NT2/D1 (cell line): ENCODE measurements at regions not wholly inside any gene's neighbourhood (a gene's known extent, or its start where the extent isn't known, plus 50 kb on each side); places are given as distances from the start of the nearest gene placed in this dataset.

Source experiments
- DNase-seq: peaks from one replicate; pipeline ENCODE4 v3.0.0-alpha.2; 2011; ENCODE audit warnings: low read depth, low spot score
- H3K27me3 ChIP-seq: 2 replicates; pipeline ENCODE4 v1.6.0; 2011; ENCODE audit warnings: mild to moderate bottlenecking; ENCODE audit not compliant: insufficient read length, insufficient read depth
- H3K36me3 ChIP-seq: 2 replicates; pipeline ENCODE4 v1.6.1; 2011; ENCODE audit warnings: mild to moderate bottlenecking, low read length, mixed read lengths; ENCODE audit not compliant: insufficient read depth, insufficient read length
- H3K4me1 ChIP-seq: 2 replicates; pipeline ENCODE4 v1.5.1; 2011; ENCODE audit not compliant: insufficient read depth, insufficient read length
- H3K4me3 ChIP-seq: 2 replicates; pipeline ENCODE4 v1.5.1; 2011; ENCODE audit warnings: low read depth; ENCODE audit not compliant: insufficient read length
- H3K9ac ChIP-seq: 2 replicates; pipeline ENCODE4 v1.6.0; 2011; ENCODE audit warnings: low read depth; ENCODE audit not compliant: insufficient read length
- H3K9me3 ChIP-seq: 2 replicates; pipeline ENCODE4 v1.5.1; 2011; ENCODE audit warnings: mild to moderate bottlenecking, low read length; ENCODE audit not compliant: insufficient read depth
- SUZ12 ChIP-seq: IDR thresholded peaks from 2 replicates; pipeline ENCODE4 v1.6.1; 2011; ENCODE audit not compliant: insufficient read length, insufficient read depth; ENCODE audit errors: extremely low read depth
- YY1 ChIP-seq: IDR thresholded peaks from 2 replicates; pipeline ENCODE4 v1.6.1; 2011; ENCODE audit not compliant: insufficient read length, insufficient read depth
- ZNF274 ChIP-seq: IDR thresholded peaks from 2 replicates; pipeline ENCODE4 v1.6.1; 2011; ENCODE audit warnings: mild to moderate bottlenecking, low read depth, low read length

GRCh38 chr9:86410281-86410680 is 56.1 kb upstream of the TUT7 start:
- Histone ChIP-seq H3K4me1 (peaks cover 2% of the 10 kb centered on the region), H3K9ac (no peak overlapping the region), H3K4me3 (no peak overlapping the region), H3K27me3 (no peaks in the 10 kb centered on the region), H3K9me3 (no peaks in the 10 kb centered on the region), H3K36me3 (no peaks in the 10 kb centered on the region)
- DNase-seq = peak; percentile 50
- TF ChIP-seq ZNF274 (no peak), SUZ12 (no peak), YY1 (no peak)

- TF ChIP-seq ZNF274 = no peak
- no peak for TF ChIP-seq SUZ12
- TF ChIP-seq YY1 = no peak
- H3K27me3 ChIP-seq = no peaks in the 10 kb centered on the region
- H3K9ac ChIP-seq = no peak overlapping the region
Observed at GRCh38 chr9:86408121-86408520, 53.9 kb upstream of the TUT7 start.

GRCh38 chr9:86407022-86407421 is 52.8 kb upstream of the TUT7 start:
- Histone ChIP-seq H3K4me3 (no peak overlapping the region), H3K9ac (no peak overlapping the region), H3K27me3 (no peaks in the 10 kb centered on the region), H3K4me1 (peaks cover 2% of the 10 kb centered on the region), H3K9me3 (no peaks in the 10 kb centered on the region), H3K36me3 (no peaks in the 10 kb centered on the region)
- peak; percentile 9 for DNase-seq
- TF ChIP-seq YY1 (no peak), ZNF274 (no peak), SUZ12 (no peak)

More at GRCh38 chr9:86408121-86408520, 53.9 kb upstream of the TUT7 start:
- Histone ChIP-seq H3K4me3 (no peak overlapping the region), H3K4me1 (peaks cover 2% of the 10 kb centered on the region), H3K9me3 (no peaks in the 10 kb centered on the region), H3K36me3 (no peaks in the 10 kb centered on the region)
- no peak for DNase-seq

- Histone ChIP-seq H3K9me3 (no peaks in the 10 kb centered on the region), H3K36me3 (no peaks in the 10 kb centered on the region), H3K27me3 (no peaks in the 10 kb centered on the region), H3K4me1 (peaks cover 2% of the 10 kb centered on the region), H3K9ac (no peak overlapping the region), H3K4me3 (no peak overlapping the region)
- TF ChIP-seq YY1 = no peak
- TF ChIP-seq SUZ12 = no peak
- TF ChIP-seq ZNF274 = no peak
- DNase-seq = no peak
Observed at GRCh38 chr9:86406366-86406765, 52.2 kb upstream of the TUT7 start.

GRCh38 chr9:86405926-86406325 is 51.7 kb upstream of the TUT7 start:
- Histone ChIP-seq H3K4me3 (no peak overlapping the region), H3K36me3 (no peaks in the 10 kb centered on the region), H3K9ac (no peak overlapping the region), H3K27me3 (no peaks in the 10 kb centered on the region), H3K4me1 (peaks cover 2% of the 10 kb centered on the region), H3K9me3 (no peaks in the 10 kb centered on the region)
- no peak for DNase-seq
- TF ChIP-seq SUZ12 (no peak), ZNF274 (no peak), YY1 (no peak)

- H3K9ac ChIP-seq = no peak overlapping the region
- TF ChIP-seq SUZ12 (no peak), YY1 (no peak)
- H3K36me3 ChIP-seq = no peaks in the 10 kb centered on the region
- H3K9me3 ChIP-seq = no peaks in the 10 kb centered on the region
- H3K4me1 ChIP-seq = peaks cover 2% of the 10 kb centered on the region
- H3K4me3 ChIP-seq = no peak overlapping the region
- DNase-seq = no peak
- no peaks in the 10 kb centered on the region for H3K27me3 ChIP-seq
Observed at GRCh38 chr9:86405086-86405491, 50.9 kb upstream of the TUT7 start.
